ENCODE measurements at regions not wholly inside any gene's neighbourhood (a gene's known extent, or its start where the extent isn't known, plus 50 kb on each side); places are given as distances from the start of the nearest gene placed in this dataset.

- TF ChIP-seq EZH2 (IDR thresholded peaks at IDR 0.05; ENCODE audit: borderline replicate concordance, insufficient read depth, low read depth, low read length, poor library complexity, severe bottlenecking): no peak
- TF ChIP-seq CTCF (IDR thresholded peaks at IDR 0.05): no peak
These were observed 544.6 kb upstream of the TRPC7 start for GRCh38 chr5:136909906-136910305.
